Breast epithelium (tissue), 3 donors: ENCODE measurements at regions not wholly inside any gene's neighbourhood (a gene's known extent, or its start where the extent isn't known, plus 50 kb on each side); places are given as distances from the start of the nearest gene placed in this dataset.

Source experiments
- POLR2A ChIP-seq: fragments of 450-650 bp; IDR thresholded peaks from one replicate; pipeline ENCODE4 v1.6.1; 2016; ENCODE audit warnings: antibody characterized with exemption, mild to moderate bottlenecking, moderate library complexity
- TF ChIP-seq, protein P1 (sequence below), 3 donors: fragments of 450-650 bp; IDR thresholded peaks; one replicate each; pipeline ENCODE4 v1.5.1; 2016 to 2017; ENCODE audit warnings: antibody characterized with exemption in 3 of 3, mild to moderate bottlenecking in 3 of 3, moderate library complexity in 3 of 3

DNA sequence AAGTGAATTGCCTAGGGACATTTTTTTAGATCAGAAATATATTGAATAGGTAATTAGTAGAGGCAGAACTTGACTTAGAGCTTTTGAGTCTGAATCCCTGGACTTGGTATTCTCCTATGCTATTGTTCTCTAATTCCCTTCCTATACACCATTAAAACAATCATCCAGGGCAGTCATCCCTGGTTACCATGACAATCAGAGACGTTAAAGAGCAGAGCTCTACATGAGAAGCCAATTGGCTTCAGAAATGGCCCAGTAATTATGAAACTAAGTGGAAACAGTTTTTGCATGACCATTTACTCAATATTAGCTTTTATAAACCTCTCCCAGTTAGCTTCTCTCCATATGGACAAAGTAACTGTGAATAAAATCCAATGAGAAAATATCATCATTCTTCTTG lies 182.1 kb upstream of the TP63 start:
- TF ChIP-seq POLR2A, result no peak
- TF ChIP-seq, protein P1, sequence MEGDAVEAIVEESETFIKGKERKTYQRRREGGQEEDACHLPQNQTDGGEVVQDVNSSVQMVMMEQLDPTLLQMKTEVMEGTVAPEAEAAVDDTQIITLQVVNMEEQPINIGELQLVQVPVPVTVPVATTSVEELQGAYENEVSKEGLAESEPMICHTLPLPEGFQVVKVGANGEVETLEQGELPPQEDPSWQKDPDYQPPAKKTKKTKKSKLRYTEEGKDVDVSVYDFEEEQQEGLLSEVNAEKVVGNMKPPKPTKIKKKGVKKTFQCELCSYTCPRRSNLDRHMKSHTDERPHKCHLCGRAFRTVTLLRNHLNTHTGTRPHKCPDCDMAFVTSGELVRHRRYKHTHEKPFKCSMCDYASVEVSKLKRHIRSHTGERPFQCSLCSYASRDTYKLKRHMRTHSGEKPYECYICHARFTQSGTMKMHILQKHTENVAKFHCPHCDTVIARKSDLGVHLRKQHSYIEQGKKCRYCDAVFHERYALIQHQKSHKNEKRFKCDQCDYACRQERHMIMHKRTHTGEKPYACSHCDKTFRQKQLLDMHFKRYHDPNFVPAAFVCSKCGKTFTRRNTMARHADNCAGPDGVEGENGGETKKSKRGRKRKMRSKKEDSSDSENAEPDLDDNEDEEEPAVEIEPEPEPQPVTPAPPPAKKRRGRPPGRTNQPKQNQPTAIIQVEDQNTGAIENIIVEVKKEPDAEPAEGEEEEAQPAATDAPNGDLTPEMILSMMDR (IDR thresholded peaks at IDR 0.05), result no peak
